Right renal pelvis (tissue), 4 donors: ENCODE measurements at regions not wholly inside any gene's neighbourhood (a gene's known extent, or its start where the extent isn't known, plus 50 kb on each side); places are given as distances from the start of the nearest gene placed in this dataset.
"Not testable (repeated sequence)": the region's sequence is repeated elsewhere in the genome, so short reads cannot be mapped to it uniquely, and the experiment has no call there.

ENCODE experiments used
- DNase-seq, 4 donors: peaks; one replicate each; pipeline ENCODE4 v3.0.0-alpha.2; 2013; ENCODE audit warnings: low read depth in 4 of 4, low spot score in 3 of 4, missing footprints in 1 of 4

DNA sequence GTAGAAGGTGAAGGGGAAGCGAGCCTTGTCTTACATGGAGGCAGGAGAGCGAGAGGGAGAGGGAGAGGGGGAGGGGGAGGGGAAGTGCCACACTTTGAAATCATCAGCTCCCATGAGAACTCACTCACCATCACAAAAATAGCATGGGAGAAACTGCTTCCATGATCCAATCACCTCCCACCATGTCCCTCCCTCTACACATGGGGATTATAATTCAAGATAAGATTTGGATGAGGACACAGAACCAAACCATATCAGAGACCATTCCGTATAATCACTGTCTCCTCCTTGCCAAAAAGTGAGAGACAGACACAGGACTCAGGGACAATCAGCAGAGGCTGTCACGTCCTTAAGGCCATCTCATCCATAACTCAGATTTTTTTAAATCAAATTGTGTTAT lies 187.7 kb upstream of the TAS2R1 start:
- no peak for DNase-seq

- DNase-seq = no peak
Observed at GRCh38 chr5:9815051-9815450, 184.9 kb upstream of the TAS2R1 start.

DNA sequence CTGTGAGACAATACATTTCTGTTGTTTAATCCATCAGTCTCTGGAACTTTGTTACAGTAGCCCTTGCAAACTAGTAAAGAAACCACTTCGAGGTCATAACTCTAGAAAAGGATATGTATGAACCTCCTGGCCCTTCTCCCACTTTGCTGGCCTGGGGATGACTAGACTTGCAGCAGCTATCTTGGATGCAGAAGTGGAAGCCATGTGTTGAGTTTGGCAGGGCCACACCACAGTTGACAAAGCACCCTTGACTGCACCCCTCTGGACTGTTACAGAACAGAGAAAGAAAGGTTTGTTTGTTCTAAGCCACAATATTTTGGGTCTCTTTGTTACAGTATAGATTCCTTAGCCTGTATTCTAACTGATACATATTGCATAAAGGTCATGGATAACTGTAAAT lies 183.2 kb upstream of the TAS2R1 start:
- no peak for DNase-seq

DNA sequence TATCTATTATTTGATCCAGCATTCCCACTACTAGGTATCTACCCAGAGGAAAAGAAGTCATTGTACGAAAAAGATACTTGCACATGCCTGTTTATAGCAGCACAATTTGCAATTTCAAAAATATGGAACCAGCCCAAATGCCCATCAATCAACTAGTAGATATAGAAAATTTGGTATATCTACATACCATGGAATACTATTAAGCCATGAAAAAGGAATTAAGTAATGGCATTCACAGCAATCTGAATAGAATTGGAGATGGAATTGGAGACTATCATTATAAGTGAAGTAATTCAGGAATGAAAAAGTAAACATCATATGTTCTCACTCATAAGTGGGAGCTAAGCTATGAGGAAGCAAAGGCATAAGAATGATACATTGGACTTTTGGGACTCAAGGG lies 177.2 kb upstream of the TAS2R1 start:
- not testable (repeated sequence) for DNase-seq

DNA sequence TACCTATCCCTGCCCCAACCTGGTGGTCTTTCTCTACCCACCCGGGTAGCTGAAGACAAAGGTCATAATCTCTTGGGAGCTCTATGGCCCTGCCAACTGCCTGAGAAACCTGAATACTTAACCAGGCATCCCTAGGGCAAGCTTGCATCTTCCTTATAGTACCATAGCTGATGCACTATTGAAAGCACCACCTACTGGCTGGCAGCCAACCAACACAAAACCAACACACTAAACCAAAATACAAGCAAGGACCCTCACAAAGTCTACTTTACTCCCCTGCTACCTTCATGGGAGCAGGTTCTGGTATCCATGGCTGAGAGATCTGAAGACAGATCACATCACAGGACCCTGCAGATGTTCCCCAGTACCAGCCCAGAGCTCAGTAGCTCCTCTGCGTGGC lies 171.8 kb upstream of the TAS2R1 start:
- DNase-seq = no peak

GRCh38 chr5:9799606-9800005 lies 169.5 kb upstream of the TAS2R1 start:
- DNase-seq = peak in 3 of 4 donors; percentile 28 to 43 (median 36)

DNA sequence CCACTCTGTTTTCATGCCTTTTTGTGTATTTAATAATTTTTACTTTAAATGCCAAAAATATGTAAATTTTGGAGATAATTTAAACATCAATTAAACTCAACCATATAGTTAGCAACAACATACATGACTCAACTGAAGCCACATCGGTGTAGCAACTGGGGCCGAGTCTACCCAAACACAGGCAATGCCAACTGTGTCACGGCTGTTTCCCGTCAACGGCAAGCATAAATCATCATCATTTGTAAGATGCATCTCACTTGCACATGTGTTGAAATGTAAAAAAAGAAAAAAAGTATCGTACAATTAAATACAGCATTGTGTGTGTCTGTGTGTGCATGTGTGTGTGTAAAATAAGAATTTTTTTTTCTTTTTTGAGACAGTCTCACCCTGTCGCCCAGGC lies 160.1 kb upstream of the TAS2R1 start:
- DNase-seq = no peak

GRCh38 chr5:9789777-9790176 lies 159.6 kb upstream of the TAS2R1 start:
- DNase-seq = no peak

- no peak for DNase-seq
Observed at GRCh38 chr5:9787861-9788600, 157.9 kb upstream of the TAS2R1 start.

DNA sequence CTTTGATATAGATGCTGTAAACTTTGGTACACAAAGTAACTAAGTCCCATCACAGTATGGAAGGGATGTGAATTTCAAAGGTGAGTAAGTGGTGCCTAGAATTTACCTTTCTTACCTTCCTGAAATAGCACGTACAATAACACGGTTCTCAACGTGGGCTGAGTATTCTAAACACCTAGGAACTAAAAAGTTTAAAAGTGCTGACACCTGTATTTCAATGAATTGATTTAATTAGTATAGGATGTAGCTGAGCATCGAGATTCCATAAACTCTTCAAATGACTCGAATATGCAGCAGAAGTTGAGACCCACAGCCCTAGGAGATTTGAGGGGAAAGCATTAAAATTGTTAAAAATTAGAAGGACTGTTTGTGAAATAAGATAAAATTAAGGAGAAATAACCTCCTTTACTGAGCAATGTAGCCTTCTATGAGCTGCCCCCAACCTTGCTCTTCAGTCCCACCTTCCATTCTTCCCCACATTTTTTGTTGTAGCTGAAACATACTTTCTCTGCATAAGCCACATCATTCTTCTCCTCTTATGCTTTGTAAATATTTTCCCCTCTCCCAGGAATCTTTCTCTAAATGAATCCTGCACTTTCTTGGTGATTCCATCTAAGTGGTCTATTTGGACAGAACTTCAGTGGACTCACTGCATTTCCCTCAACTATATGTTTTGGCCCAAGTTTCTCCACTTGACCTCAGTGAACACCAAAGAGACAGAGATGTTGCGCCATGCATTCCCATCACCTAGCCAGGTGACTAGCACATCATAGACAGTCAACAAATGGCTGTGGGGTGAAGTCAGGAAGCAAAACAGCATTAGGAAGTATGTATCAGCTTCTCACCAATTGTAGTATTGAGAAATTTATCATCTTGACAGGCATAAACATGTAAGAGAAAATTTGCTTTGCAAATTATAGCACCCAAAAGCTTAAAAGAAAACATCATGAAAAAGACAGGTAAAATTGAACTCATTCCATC lies 156.5 kb upstream of the TAS2R1 start:
- no peak for DNase-seq

- no peak for DNase-seq
Observed at GRCh38 chr5:9785751-9786150, 155.6 kb upstream of the TAS2R1 start.

DNA sequence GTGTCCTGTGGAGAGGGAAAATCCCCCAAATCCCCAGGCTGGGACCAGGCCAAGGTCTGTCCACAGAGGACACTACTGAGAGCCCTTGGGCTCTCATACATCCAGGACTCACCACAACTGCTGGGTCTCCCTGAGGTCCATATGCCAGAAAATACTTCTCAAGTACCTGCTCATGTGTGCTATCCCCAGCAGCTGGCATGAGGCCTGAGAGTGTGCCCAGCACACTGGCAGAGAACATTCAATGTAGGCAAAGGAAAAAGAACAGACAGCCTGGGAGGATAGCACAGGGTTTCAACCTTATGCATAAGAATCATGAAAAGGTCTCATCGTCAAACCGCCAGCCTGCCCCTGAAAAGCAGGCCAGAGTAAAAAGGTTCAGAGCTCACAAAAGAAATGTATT lies 154.1 kb upstream of the TAS2R1 start:
- no peak for DNase-seq

DNA sequence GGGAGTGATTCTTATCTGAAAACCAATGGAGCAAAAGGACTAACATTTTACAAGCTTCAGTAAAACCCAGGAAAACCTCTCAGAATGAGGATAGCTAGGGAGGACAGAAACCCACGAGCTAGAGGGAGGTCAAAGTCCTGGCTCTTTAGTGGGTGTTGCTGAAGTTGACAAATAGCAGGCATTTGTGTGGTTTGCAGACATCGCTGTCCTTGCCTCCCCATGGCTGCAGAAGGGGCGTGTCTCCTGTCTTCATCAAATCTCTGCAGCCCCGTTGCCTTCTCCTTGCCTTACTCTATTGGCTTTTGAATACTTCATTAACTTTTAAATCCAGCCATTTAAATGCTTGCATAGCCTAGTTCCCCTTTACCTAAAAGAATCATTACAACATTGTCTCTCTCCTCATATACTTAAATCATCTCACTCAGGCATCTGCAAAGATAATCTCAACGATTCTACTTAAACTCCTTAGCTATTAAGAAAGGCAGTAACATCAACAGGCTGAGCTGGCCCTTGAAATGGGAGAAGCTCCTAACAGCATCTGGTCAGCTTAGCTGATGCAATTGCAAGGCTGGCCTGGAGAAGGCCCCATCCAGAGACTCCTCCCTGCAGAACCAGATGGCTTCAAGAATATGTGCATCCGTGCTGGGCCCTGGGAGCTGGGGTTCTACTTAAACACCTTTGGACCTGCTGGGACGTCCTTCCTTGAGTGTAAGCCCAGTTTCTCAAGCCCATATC lies 152.8 kb upstream of the TAS2R1 start:
- DNase-seq = no peak

DNA sequence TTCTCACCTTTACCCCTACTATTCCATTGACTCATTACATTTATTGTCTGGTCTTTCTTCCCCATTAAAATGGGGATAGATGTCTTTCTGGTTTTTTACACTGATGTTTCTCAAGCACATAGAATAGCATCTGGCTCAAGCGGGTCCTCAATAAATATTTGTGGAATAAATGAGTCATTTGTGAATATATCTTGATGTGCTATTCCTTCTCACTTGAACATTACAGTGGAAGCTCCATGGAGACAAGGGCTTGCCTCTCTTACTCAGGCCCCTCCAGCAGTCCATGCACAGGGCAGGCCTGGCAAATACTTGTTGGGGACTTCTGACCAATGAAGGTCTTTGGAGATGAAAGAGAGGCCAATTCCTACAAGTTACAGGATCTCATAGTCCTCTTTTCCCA lies 151.7 kb upstream of the TAS2R1 start:
- no peak for DNase-seq

GRCh38 chr5:9781275-9781674 lies 151.1 kb upstream of the TAS2R1 start:
- DNase-seq = no peak

GRCh38 chr5:9780501-9780900 lies 150.3 kb upstream of the TAS2R1 start:
- DNase-seq = no peak

DNA sequence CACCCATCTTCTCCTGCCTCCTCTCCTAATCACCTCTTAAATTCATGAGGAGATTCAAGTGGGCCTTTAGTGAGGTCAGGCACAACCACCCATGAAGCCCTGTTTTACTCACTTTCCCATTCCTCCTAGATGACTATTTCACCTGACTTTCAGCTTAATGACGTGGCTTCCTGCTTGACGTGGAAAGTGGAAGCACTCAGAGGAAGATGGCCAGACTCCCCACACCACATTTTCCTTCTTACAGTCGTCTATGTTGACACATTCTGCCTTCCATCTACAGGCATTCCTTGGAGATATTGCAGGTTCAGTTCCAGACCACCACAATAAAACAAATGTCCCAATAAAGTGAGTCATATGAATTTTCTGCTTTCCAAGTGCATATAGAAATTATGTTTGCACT lies 146.4 kb upstream of the TAS2R1 start:
- no peak for DNase-seq

- DNase-seq = no peak
Observed at GRCh38 chr5:9775339-9775738, 145.2 kb upstream of the TAS2R1 start.

GRCh38 chr5:9774472-9775079 lies 144.4 kb upstream of the TAS2R1 start:
- DNase-seq = no peak

GRCh38 chr5:9771079-9771478 lies 140.9 kb upstream of the TAS2R1 start:
- DNase-seq = no peak

DNA sequence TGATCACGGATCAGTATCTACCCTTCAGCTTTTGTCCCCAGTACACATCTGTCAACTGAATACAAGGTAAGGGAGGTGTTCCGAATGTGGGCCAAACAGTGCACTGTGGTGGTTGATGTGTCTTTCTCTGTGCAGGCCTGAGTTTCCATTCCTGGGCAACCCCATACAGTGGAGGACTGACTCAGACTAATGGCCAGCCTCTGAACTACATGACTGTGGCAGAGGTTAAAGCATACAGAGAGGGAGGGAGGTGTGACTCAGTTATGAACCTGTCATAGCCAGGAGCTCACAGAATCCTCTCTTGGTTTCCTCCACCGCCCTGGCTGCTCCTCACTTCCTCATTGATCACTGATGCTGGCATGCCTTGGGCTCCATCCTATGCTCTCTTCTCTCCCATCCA lies 136.4 kb upstream of the TAS2R1 start:
- DNase-seq = no peak
